ENCODE measurements at regions not wholly inside any gene's neighbourhood (a gene's known extent, or its start where the extent isn't known, plus 50 kb on each side); places are given as distances from the start of the nearest gene placed in this dataset.

DNA sequence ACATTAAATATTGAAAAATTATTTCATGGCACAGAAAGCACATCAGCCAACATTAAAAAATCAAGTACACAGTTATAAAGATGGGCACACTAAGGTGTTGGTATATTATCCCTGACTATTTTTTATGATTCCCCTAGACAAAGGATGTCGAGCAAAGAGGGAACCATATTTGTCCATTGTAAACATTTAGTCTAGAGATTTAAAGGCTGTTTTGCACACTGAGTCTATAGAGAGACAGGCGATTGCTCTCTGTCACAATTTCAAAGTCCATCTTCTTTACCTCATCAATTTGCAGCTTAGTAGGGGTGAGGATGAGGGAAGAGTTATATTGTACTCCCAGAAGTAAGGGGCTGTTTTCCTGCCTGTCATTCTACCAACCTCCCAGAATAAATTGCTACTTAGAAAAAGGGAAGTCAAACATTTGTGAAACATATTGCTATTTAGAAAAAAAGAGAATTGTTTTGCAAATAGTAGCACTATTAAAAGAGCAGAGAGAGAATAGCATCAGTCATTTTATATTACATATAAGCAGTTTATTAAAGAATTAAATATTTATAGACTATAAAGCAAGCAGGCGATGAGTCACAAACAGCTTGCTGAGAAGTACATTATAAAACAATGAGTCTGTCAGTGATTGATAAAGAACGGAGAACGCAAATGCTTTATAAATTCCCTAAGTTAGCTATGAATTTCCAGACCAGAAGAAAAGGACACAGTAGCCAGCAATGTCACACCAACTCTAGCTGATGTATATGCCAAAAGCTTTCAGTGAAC lies 270.6 kb upstream of the PMFBP1 start:
- no peak for DNase-seq (ENCODE audit: extremely low spot score)
- no peaks in the 10 kb centered on the region for H3K36me3 ChIP-seq
- 48% methylated on average over 5 of the region's 5 CpGs for WGBS
- TF ChIP-seq, protein P1, sequence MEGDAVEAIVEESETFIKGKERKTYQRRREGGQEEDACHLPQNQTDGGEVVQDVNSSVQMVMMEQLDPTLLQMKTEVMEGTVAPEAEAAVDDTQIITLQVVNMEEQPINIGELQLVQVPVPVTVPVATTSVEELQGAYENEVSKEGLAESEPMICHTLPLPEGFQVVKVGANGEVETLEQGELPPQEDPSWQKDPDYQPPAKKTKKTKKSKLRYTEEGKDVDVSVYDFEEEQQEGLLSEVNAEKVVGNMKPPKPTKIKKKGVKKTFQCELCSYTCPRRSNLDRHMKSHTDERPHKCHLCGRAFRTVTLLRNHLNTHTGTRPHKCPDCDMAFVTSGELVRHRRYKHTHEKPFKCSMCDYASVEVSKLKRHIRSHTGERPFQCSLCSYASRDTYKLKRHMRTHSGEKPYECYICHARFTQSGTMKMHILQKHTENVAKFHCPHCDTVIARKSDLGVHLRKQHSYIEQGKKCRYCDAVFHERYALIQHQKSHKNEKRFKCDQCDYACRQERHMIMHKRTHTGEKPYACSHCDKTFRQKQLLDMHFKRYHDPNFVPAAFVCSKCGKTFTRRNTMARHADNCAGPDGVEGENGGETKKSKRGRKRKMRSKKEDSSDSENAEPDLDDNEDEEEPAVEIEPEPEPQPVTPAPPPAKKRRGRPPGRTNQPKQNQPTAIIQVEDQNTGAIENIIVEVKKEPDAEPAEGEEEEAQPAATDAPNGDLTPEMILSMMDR (IDR thresholded peaks at IDR 0.05), result no peak
- no peak overlapping the region for H3K4me3 ChIP-seq
- H3K4me1 ChIP-seq, result no peaks in the 10 kb centered on the region
- H3K27me3 ChIP-seq, result no peaks in the 10 kb centered on the region
- H3K9me3 ChIP-seq, result peaks cover 0 to 9% (median 0%) of the 10 kb centered on the region in 4 donors
- intact Hi-C loops (cut with DNase I), result no loop called here
- H3K27ac ChIP-seq (replicated peaks in 1 of 4), result no peak overlapping the region

DNA sequence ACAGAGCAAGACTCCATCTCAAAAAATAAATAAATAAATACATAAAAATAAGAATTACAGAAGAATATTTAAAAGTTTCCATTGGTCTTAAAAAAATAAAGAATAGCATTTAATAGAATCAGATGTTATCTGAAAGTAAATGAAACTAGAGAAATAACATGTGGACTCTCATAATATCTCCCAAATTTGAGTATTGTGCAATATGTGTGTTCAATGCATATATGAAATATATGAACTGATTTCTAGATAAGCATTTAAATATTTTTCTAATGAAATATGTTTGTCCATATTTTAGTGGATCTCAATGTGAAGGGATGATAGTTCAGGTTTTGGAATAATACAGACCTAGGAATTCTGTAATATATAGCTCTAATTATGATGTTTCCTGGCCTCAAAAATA lies 265.9 kb upstream of the PMFBP1 start:
- no peak overlapping the region for H3K4me3 ChIP-seq
- no peak overlapping the region for H3K27ac ChIP-seq (replicated peaks in 1 of 4)
- H3K9me3 ChIP-seq, result peaks cover 0 to 23% (median 18%) of the 10 kb centered on the region in 4 donors
- TF ChIP-seq, protein P1 (IDR thresholded peaks at IDR 0.05), result no peak
- TF ChIP-seq EP300 (IDR thresholded peaks at IDR 0.05), result no peak
- TF ChIP-seq POLR2A (IDR thresholded peaks at IDR 0.05; ENCODE audit: low read depth), result no peak
- no peak for TF ChIP-seq POLR2AphosphoS5 (IDR thresholded peaks at IDR 0.05)
- intact Hi-C loops (cut with DNase I), result no loop called here
- no peak for DNase-seq (ENCODE audit: extremely low spot score)
- no peaks in the 10 kb centered on the region for H3K36me3 ChIP-seq
- no peaks in the 10 kb centered on the region for H3K4me1 ChIP-seq
- H3K27me3 ChIP-seq, result no peaks in the 10 kb centered on the region

DNA sequence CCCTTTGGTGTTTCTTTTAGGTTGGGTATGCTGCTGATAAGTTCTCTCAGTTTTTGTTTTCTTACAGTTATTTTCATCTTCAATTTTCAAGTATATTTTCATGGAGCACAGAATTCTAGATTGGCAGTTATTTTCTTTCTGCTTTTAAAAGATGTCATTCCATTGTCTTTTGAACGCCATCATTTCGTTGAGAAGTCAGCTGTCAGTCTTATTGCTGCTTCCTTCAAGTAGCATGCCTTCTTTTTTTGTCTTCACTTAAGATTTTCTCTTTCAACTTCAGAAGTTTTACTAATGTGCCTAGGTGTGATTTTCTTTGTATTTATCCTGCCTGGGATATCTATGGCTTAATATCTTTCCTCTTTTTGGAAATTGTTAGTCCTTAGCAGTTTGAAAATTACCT lies 262.2 kb upstream of the PMFBP1 start:
- intact Hi-C loops (cut with DNase I), result no loop called here
- no peak for TF ChIP-seq POLR2AphosphoS5 (IDR thresholded peaks at IDR 0.05)
- no peak for TF ChIP-seq EP300 (IDR thresholded peaks at IDR 0.05)
- TF ChIP-seq, protein P1 (IDR thresholded peaks at IDR 0.05), result no peak
- no peak for TF ChIP-seq POLR2A (IDR thresholded peaks at IDR 0.05; ENCODE audit: low read depth)
- no peak for DNase-seq (ENCODE audit: extremely low spot score)

DNA sequence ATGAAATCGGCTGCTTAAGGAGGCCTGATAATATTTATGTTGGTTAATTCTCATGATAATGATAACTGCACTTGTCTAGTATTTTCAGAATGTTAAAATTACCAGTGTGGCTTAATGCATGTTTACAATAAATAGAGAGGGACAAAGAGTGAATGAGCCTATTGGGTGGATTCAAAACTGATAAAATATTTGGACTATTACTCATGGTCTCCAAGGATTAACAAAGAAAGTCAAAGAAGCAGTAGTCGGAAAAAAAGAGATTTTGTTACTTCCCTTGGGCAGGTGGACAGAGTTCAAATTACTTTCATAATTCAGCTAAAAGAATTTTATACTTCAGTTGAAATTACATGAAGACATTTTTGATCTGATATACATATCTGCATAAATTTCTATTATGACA lies 258.2 kb upstream of the PMFBP1 start:
- no peaks in the 10 kb centered on the region for H3K27me3 ChIP-seq
- H3K4me1 ChIP-seq, result no peaks in the 10 kb centered on the region
- no peaks in the 10 kb centered on the region for H3K36me3 ChIP-seq
- intact Hi-C loops (cut with DNase I), result no loop called here
- peaks cover 0 to 22% (median 18%) of the 10 kb centered on the region in 4 donors for H3K9me3 ChIP-seq
- WGBS, result 87% methylated on average over 2 of the region's 2 CpGs
- no peak overlapping the region for H3K27ac ChIP-seq (replicated peaks in 1 of 4)
- DNase-seq (ENCODE audit: extremely low spot score), result no peak
- no peak overlapping the region for H3K4me3 ChIP-seq
- TF ChIP-seq, protein P1 (IDR thresholded peaks at IDR 0.05), result no peak
- no peak for TF ChIP-seq EP300 (IDR thresholded peaks at IDR 0.05)
- TF ChIP-seq POLR2A (IDR thresholded peaks at IDR 0.05; ENCODE audit: low read depth), result no peak
- no peak for TF ChIP-seq POLR2AphosphoS5 (IDR thresholded peaks at IDR 0.05)

More for the DNA sequence above, 262.2 kb upstream of the PMFBP1 start:
- no peaks in the 10 kb centered on the region for H3K4me1 ChIP-seq
- 99% methylated on average over 2 of the region's 2 CpGs for WGBS
- peaks cover 0 to 26% (median 18%) of the 10 kb centered on the region in 4 donors for H3K9me3 ChIP-seq
- H3K27me3 ChIP-seq, result no peaks in the 10 kb centered on the region
- no peak overlapping the region for H3K27ac ChIP-seq (replicated peaks in 1 of 4)
- no peaks in the 10 kb centered on the region for H3K36me3 ChIP-seq
- H3K4me3 ChIP-seq, result no peak overlapping the region

DNA sequence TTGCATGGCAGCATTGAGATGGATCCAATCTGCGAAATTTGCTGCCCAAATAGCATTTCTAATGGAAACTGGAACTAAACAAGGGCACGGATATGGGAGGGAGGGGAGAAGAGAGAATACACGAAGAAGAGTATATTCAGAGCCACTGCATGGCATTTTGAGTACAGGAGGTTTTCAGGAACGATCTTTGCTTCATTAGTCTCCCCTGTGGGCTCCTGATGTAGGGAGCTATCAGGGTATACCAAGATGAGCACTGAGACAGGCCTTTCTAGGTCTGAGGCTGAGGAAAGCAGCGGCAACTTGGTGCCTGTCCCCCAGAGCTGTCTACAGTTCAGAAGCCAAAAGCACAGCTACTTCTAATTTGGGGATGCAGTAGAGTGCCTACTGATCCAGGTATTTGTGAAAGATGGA lies 257.7 kb upstream of the PMFBP1 start:
- 83% methylated on average over 5 of the region's 5 CpGs for WGBS
- H3K4me1 ChIP-seq, result no peaks in the 10 kb centered on the region
- H3K36me3 ChIP-seq, result no peaks in the 10 kb centered on the region
- no peak overlapping the region for H3K4me3 ChIP-seq
- no peak overlapping the region for H3K27ac ChIP-seq (replicated peaks in 1 of 4)
- H3K9me3 ChIP-seq, result peaks cover 0 to 18% (median 16%) of the 10 kb centered on the region in 4 donors
- DNase-seq (ENCODE audit: extremely low spot score), result no peak
- intact Hi-C loops (cut with DNase I), result no loop called here
- no peak for TF ChIP-seq EP300 (IDR thresholded peaks at IDR 0.05)
- no peak for TF ChIP-seq POLR2A (IDR thresholded peaks at IDR 0.05; ENCODE audit: low read depth)
- no peak for TF ChIP-seq POLR2AphosphoS5 (IDR thresholded peaks at IDR 0.05)
- TF ChIP-seq, protein P1 (IDR thresholded peaks at IDR 0.05), result no peak
- H3K27me3 ChIP-seq, result no peaks in the 10 kb centered on the region

All from esophagus muscularis mucosa (tissue), 4 donors.